Prostate gland (tissue), 2 donors: ENCODE measurements at regions not wholly inside any gene's neighbourhood (a gene's known extent, or its start where the extent isn't known, plus 50 kb on each side); places are given as distances from the start of the nearest gene placed in this dataset.
A peak's percentile ranks its signal among the peaks of the same experiment; 100 is the strongest.

ENCODE experiments used
- DNase-seq: peaks from one replicate; pipeline ENCODE4 v3.0.0-alpha.2; 2019; ENCODE audit warnings: low spot score
- H3K27ac ChIP-seq, 2 donors: fragments of 200-600 bp; sonication (generic); 2 replicates each; pipeline ENCODE4 v1.5.1; 2017 to 2019
- H3K27me3 ChIP-seq: fragments of 200-600 bp; sonication (generic); replicated peaks from 2 replicates; pipeline ENCODE4 v1.5.1; 2019; ENCODE audit not compliant: insufficient read depth
- H3K36me3 ChIP-seq, 2 donors: fragments of 200-600 bp; sonication (generic); 1 replicate in 1 of 2; 2 replicates in 1 of 2; pipeline versions ENCODE4 v1.5.1 to v1.8.1; 2017 to 2019
- H3K4me1 ChIP-seq: fragments of 200-600 bp; sonication (generic); replicated peaks from 2 replicates; pipeline ENCODE4 v1.5.1; 2019
- H3K4me3 ChIP-seq, 2 donors: fragments of 200-600 bp; sonication (generic); 2 replicates each; pipeline ENCODE4 v1.5.1; 2017 to 2019
- H3K9me3 ChIP-seq: fragments of 200-600 bp; sonication (generic); 2 replicates; pipeline ENCODE4 v1.5.1; 2017
- POLR2A ChIP-seq: fragments of 450-650 bp; IDR thresholded peaks from one replicate; pipeline ENCODE4 v1.6.1; 2016; ENCODE audit warnings: antibody characterized with exemption, mild to moderate bottlenecking
- POLR2AphosphoS5 ChIP-seq: sonication (generic); formaldehyde crosslinking; IDR thresholded peaks from one replicate; pipeline ENCODE4 v1.6.1; 2017; ENCODE audit warnings: antibody characterized with exemption
- WGBS: methylation state at CpG from one replicate; pipeline ENCODE4 v1.1.5; 2018; 5-methylcytosine and 5-hydroxymethylcytosine counted together
- intact Hi-C: fragments of 100-400 bp; cut with DNase I; formaldehyde crosslinking; loops from one replicate; pipeline ENCODE4 v1.14.2; 2022
- TF ChIP-seq, protein P1 (sequence below), 4 experiments: fragments of 200-600 bp in 2 of 4; fragments of 450-650 bp in 2 of 4; sonication (generic) in 2 of 4; IDR thresholded peaks; 1 replicate in 3 of 4; 2 replicates in 1 of 4; pipeline ENCODE4 v1.5.1; 2016 to 2019; ENCODE audit warnings: antibody characterized with exemption in 4 of 4, mild to moderate bottlenecking in 2 of 4, moderate library complexity in 2 of 4

GRCh38 chr1:29685387-29685786 lies 449.1 kb downstream of the PTPRU start:
- TF ChIP-seq, protein P1, sequence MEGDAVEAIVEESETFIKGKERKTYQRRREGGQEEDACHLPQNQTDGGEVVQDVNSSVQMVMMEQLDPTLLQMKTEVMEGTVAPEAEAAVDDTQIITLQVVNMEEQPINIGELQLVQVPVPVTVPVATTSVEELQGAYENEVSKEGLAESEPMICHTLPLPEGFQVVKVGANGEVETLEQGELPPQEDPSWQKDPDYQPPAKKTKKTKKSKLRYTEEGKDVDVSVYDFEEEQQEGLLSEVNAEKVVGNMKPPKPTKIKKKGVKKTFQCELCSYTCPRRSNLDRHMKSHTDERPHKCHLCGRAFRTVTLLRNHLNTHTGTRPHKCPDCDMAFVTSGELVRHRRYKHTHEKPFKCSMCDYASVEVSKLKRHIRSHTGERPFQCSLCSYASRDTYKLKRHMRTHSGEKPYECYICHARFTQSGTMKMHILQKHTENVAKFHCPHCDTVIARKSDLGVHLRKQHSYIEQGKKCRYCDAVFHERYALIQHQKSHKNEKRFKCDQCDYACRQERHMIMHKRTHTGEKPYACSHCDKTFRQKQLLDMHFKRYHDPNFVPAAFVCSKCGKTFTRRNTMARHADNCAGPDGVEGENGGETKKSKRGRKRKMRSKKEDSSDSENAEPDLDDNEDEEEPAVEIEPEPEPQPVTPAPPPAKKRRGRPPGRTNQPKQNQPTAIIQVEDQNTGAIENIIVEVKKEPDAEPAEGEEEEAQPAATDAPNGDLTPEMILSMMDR (IDR thresholded peaks at IDR 0.05), result no peak
- no peak for TF ChIP-seq POLR2AphosphoS5
- Histone ChIP-seq H3K4me1 (peaks cover 7% of the 10 kb centered on the region), H3K4me3 (no peak overlapping the region), H3K27me3 (peaks cover 38% of the 10 kb centered on the region), H3K36me3 (no peaks in the 10 kb centered on the region), H3K27ac (no peak overlapping the region), H3K9me3 (no peaks in the 10 kb centered on the region)
- DNase-seq, result no peak
- intact Hi-C loops, result no loop called here
- WGBS, result 78% methylated on average over 3 of the region's 3 CpGs

DNA sequence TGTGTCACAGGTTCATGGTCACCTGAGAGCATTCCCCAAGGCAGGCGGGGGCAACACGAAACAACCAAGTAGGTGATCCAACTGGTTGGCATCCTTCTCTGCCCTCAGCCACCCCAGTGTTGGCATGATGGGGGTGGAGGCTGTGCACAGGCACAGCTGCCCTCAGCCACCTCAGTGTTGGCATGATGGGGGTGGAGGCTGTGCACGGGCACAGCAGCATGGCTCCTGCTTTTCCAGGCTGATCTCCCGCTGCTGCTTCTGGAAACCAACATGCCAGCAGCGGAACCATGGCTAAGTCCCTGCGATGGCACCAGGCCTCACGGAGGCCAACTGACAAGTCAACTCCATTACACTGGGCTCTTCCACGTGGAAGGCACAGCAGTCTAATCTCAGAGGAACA lies 447.8 kb downstream of the PTPRU start:
- H3K4me3 ChIP-seq, result no peak overlapping the region
- intact Hi-C loops, result no loop called here
- peaks cover 37% of the 10 kb centered on the region for H3K27me3 ChIP-seq
- WGBS, result 73% methylated on average over 8 of the region's 8 CpGs
- peaks cover 7% of the 10 kb centered on the region for H3K4me1 ChIP-seq
- DNase-seq, result no peak
- TF ChIP-seq POLR2A (no peak), POLR2AphosphoS5 (no peak)
- TF ChIP-seq, protein P1 (IDR thresholded peaks at IDR 0.05), result no peak
- no peaks in the 10 kb centered on the region for H3K9me3 ChIP-seq
- H3K27ac ChIP-seq, result no peak overlapping the region
- H3K36me3 ChIP-seq, result no peaks in the 10 kb centered on the region

DNA sequence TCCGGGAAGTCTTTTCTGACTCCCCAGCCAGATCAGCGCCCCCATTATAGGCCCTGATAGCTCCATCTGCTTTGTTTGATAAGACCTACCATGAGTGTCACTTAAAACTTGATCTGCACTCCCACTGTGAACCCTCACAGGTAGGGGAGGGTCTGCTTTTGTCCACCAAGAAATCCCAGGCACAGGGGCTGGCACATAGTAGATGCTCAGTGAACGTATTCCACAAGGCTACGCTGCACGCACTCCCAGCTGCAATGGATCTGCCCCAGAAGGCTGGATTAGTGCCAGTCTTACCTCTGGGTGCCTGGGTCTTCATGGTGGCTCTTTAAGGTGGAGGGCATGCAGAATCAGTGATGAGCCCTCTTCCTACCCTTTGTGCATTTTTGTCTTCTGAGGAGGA lies 447.1 kb downstream of the PTPRU start:
- Histone ChIP-seq H3K4me3 (no peak overlapping the region), H3K27me3 (peaks cover 30% of the 10 kb centered on the region), H3K27ac (no peak overlapping the region), H3K9me3 (no peaks in the 10 kb centered on the region), H3K36me3 (no peaks in the 10 kb centered on the region), H3K4me1 (peaks cover 7% of the 10 kb centered on the region)
- intact Hi-C loops, result no loop called here
- peak; percentile 2 for DNase-seq
- 44% methylated on average over 5 of the region's 5 CpGs for WGBS
- no peak for TF ChIP-seq POLR2AphosphoS5
- TF ChIP-seq, protein P1 (IDR thresholded peaks at IDR 0.05), result no peak
- no peak for TF ChIP-seq POLR2A

DNA sequence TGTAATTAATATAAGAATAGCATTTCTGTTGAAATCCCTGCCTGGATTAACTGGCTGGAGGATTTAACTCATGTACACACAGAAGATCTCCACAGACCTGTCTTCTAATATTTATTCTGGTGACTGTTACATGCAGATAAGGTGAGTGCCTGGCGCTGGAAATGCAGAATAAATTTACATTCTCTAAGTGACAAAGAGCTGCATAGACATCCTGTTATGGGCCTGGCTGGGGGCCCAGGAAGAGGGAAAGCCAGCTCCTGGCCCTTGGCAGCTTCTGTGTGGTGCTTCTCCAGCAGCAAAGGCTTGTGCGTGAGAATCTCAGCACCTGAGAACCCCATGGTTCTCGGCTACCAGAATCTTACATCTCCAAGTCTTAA lies 446.6 kb downstream of the PTPRU start:
- peak; percentile 92 for DNase-seq
- intact Hi-C loops, result no loop called here

More for the DNA sequence above, 446.6 kb downstream of the PTPRU start:
- H3K4me1 ChIP-seq, result peaks cover 7% of the 10 kb centered on the region
- TF ChIP-seq, protein P1 (IDR thresholded peaks at IDR 0.05), result no peak
- TF ChIP-seq POLR2A (no peak), POLR2AphosphoS5 (peak; percentile 92)
- no peaks in the 10 kb centered on the region for H3K9me3 ChIP-seq
- 5% methylated on average over 3 of the region's 3 CpGs for WGBS
- H3K27ac ChIP-seq, result no peak overlapping the region
- H3K4me3 ChIP-seq, result no peak overlapping the region
- H3K36me3 ChIP-seq, result no peaks in the 10 kb centered on the region
- H3K27me3 ChIP-seq, result peaks cover 29% of the 10 kb centered on the region
